ENCODE measurements at regions not wholly inside any gene's neighbourhood (a gene's known extent, or its start where the extent isn't known, plus 50 kb on each side); places are given as distances from the start of the nearest gene placed in this dataset.

DNA sequence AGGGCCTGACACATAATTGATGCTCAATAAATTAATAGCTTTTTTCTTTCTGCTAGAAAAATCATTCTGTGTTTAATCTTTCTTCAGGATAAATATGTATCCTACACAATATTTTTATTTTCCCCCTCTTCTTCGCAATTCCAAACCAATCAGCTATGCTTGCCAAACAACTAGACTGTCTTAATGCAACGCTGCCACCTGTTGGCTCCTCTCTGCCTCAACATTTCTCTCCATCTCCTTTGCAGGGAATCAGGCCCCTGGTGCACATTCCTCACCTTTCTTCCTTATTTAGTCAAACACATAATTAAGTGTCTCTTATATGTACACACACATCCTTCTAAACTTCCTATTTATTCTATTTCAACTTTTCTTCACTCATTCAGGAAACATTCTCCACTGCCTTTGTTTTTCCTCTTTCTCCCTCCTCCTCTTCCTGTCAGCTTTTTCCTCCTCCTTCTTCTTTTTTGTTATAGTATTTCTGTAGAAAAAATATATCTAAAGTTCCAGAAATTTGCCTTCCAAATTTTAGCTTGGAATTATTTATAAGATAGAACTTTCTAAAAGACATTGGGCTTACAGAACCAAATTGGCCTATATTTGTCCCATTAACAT, 406.0 kb downstream of the PRKD1 start:
- Mint-ChIP-seq H3K36me3 (no peaks in the 10 kb centered on the region), H3K27me3 (peaks cover 3% of the 10 kb centered on the region)
- DNase-seq (ENCODE audit: extremely low spot score, unreplicated experiment) = no peak

More for the DNA sequence above, 406.0 kb downstream of the PRKD1 start:
- TF ChIP-seq, protein P1, sequence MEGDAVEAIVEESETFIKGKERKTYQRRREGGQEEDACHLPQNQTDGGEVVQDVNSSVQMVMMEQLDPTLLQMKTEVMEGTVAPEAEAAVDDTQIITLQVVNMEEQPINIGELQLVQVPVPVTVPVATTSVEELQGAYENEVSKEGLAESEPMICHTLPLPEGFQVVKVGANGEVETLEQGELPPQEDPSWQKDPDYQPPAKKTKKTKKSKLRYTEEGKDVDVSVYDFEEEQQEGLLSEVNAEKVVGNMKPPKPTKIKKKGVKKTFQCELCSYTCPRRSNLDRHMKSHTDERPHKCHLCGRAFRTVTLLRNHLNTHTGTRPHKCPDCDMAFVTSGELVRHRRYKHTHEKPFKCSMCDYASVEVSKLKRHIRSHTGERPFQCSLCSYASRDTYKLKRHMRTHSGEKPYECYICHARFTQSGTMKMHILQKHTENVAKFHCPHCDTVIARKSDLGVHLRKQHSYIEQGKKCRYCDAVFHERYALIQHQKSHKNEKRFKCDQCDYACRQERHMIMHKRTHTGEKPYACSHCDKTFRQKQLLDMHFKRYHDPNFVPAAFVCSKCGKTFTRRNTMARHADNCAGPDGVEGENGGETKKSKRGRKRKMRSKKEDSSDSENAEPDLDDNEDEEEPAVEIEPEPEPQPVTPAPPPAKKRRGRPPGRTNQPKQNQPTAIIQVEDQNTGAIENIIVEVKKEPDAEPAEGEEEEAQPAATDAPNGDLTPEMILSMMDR (conservative IDR thresholded peaks at IDR 0.05) = peak; percentile 61
- Mint-ChIP-seq H3K4me1 (ENCODE audit: unreplicated experiment) (no peaks in the 10 kb centered on the region), H3K9me3 (no peaks in the 10 kb centered on the region), H3K27ac (no peak overlapping the region), H3K4me3 (no peak overlapping the region)
